Duodenal mucosa (tissue), 2 donors: ENCODE measurements at regions not wholly inside any gene's neighbourhood (a gene's known extent, or its start where the extent isn't known, plus 50 kb on each side); places are given as distances from the start of the nearest gene placed in this dataset.

Experiments
- H3K27ac ChIP-seq: one replicate; pipeline ENCODE4 v1.7.0; 2013; ENCODE audit warnings: low read depth, low read length
- H3K27me3 ChIP-seq, 2 donors: one replicate each; pipeline ENCODE4 v1.7.0; 2013; ENCODE audit warnings: low read length in 2 of 2, control low read depth in 1 of 2; ENCODE audit not compliant: insufficient read depth in 2 of 2, control insufficient read depth in 1 of 2
- H3K36me3 ChIP-seq, 2 donors: one replicate each; pipeline ENCODE4 v1.7.0; 2013; ENCODE audit warnings: low read length in 2 of 2, control low read depth in 1 of 2; ENCODE audit not compliant: insufficient read depth in 2 of 2, control insufficient read depth in 1 of 2
- H3K4me1 ChIP-seq, 2 donors: one replicate each; pipeline ENCODE4 v1.7.0; 2013; ENCODE audit warnings: low read length in 2 of 2, control low read depth in 1 of 2; ENCODE audit not compliant: insufficient read depth in 2 of 2, control insufficient read depth in 1 of 2
- H3K4me3 ChIP-seq, 2 donors: one replicate each; pipeline ENCODE4 v1.7.0; 2013; ENCODE audit warnings: low read length in 2 of 2, low read depth in 1 of 2
- H3K9ac ChIP-seq, 2 donors: one replicate each; pipeline ENCODE4 v1.7.0; 2013; ENCODE audit warnings: low read length in 2 of 2, low read depth in 1 of 2
- H3K9me3 ChIP-seq, 2 donors: one replicate each; pipeline ENCODE4 v1.7.0; 2013; ENCODE audit warnings: low read length in 2 of 2, control low read depth in 1 of 2; ENCODE audit not compliant: control insufficient read depth in 1 of 2

DNA sequence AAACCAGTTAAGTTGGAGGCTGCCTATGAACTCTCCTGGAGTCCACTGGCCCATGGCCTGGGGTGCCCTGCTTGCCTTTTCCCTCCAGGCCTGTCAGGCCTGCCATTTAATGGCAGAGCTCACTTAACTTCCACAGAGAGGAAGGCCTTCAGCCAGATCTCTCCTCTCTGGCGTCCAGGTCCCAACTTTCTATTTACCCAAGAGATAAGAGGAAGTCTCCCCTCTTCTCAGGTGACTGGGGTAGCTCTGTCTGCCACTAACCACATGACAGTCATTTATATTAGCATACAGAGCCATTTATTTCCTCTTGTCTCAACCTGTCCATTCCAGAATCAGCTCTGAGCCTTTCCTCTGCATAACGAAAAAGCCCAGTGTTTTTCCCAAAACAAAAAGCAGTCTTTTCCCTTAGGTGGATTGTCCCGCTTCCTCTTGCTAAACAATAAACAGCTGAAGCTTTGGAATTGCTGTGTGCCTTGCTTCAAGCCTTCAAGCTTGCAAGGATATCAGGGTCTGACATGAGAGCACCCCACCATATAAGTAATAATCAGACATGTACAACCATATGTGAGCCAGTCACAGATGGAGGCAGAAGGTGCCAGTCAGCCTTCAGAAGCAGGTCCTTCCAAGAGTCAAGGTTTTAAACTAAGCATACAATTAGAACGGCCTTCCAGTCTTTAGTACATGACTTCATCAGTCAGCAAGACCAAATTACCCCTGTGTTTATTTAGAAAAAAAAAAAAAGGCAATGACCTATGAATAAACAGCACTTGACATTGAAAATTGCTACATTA is 50.0 kb upstream of the CALM2 start:
- no peak overlapping the region for H3K9ac ChIP-seq
- peaks cover 23 to 27% of the 10 kb centered on the region in 2 donors for H3K4me1 ChIP-seq
- H3K9me3 ChIP-seq = no peaks in the 10 kb centered on the region
- no peaks in the 10 kb centered on the region for H3K36me3 ChIP-seq
- no peak overlapping the region for H3K27ac ChIP-seq
- H3K27me3 ChIP-seq = no peaks in the 10 kb centered on the region
- no peak overlapping the region for H3K4me3 ChIP-seq
